Liver (tissue), 3 donors: ENCODE measurements at regions not wholly inside any gene's neighbourhood (a gene's known extent, or its start where the extent isn't known, plus 50 kb on each side); places are given as distances from the start of the nearest gene placed in this dataset.

Source experiments
- CTCF ChIP-seq: fragments of 150-350 bp; IDR thresholded peaks from 2 replicates; pipeline ENCODE4 v1.5.1; 2017; ENCODE audit warnings: improper control_type of control experiment, low read depth, low read length; ENCODE audit not compliant: missing input control
- RAD21 ChIP-seq, 2 donors: IDR thresholded peaks; 2 replicates each; pipeline ENCODE4 v1.6.1; 2016; ENCODE audit warnings: antibody characterized with exemption in 2 of 2, mild to moderate bottlenecking in 2 of 2
- donor health status: healthy.
- donor health status: healthy.

- no peak for TF ChIP-seq RAD21 (IDR thresholded peaks at IDR 0.05)
- TF ChIP-seq CTCF = no peak
Observed at GRCh38 chr5:36744773-36745589, 131.6 kb upstream of the NIPBL start.
